ENCODE measurements at regions not wholly inside any gene's neighbourhood (a gene's known extent, or its start where the extent isn't known, plus 50 kb on each side); places are given as distances from the start of the nearest gene placed in this dataset.

DNA sequence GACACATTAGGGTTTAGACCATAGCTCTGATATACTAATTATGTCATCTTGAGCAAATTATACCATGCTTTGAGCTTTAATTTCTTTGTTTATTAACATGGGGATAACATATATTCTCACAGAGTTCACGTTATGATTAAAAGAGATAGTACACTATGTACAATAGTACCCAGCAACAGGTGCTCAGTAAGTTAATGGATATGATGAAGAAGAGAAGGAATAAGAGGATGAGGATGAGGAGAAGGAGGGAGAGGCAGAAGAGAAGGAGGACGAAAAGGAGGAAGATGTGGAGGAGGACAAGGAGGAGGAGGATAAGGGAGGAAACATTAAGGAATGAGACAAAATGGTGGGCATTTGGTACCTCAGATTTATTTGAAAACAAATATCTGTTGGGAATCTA, 260.4 kb downstream of the SH2D1A start:
- no peak for TF ChIP-seq CTCF (IDR thresholded peaks at IDR 0.05)
- no peak for TF ChIP-seq POLR2A (IDR thresholded peaks at IDR 0.05)
